ENCODE measurements at regions not wholly inside any gene's neighbourhood (a gene's known extent, or its start where the extent isn't known, plus 50 kb on each side); places are given as distances from the start of the nearest gene placed in this dataset.

GRCh38 chr7:21352540-21353387 is 75.1 kb upstream of the SP4 start:
- 80 to 83% methylated on average over 4 of the region's 4 CpGs for WGBS, 2 experiments
- no peak overlapping the region for H3K27ac ChIP-seq (ENCODE audit: insufficient read depth, low read depth, low read length, poor library complexity, severe bottlenecking)

GRCh38 chr7:21353388-21353780 is 74.5 kb upstream of the SP4 start:
- Histone ChIP-seq H3K36me3 (ENCODE audit: control insufficient read depth, insufficient read depth, low read length) (no peaks in the 10 kb centered on the region), H3K4me1 (ENCODE audit: control insufficient read depth, insufficient read depth, low read length) (no peaks in the 10 kb centered on the region), H3K9me3 (ENCODE audit: control insufficient read depth, low read length) (no peaks in the 10 kb centered on the region), H3K27me3 (ENCODE audit: control insufficient read depth, insufficient read depth, low read length, poor library complexity, severe bottlenecking) (no peaks in the 10 kb centered on the region), H3K27ac (ENCODE audit: insufficient read depth, low read depth, low read length, poor library complexity, severe bottlenecking) (no peak overlapping the region), H3K4me3 (ENCODE audit: insufficient read depth, low read depth, low read length) (no peak overlapping the region)
- 94 to 97% methylated on average over 4 of the region's 4 CpGs for WGBS, 2 experiments

More at GRCh38 chr7:21352540-21353387, 75.1 kb upstream of the SP4 start:
- Histone ChIP-seq H3K4me3 (ENCODE audit: insufficient read depth, low read depth, low read length) (no peak overlapping the region), H3K36me3 (ENCODE audit: control insufficient read depth, insufficient read depth, low read length) (no peaks in the 10 kb centered on the region), H3K27me3 (ENCODE audit: control insufficient read depth, insufficient read depth, low read length, poor library complexity, severe bottlenecking) (no peaks in the 10 kb centered on the region), H3K9me3 (ENCODE audit: control insufficient read depth, low read length) (no peaks in the 10 kb centered on the region), H3K4me1 (ENCODE audit: control insufficient read depth, insufficient read depth, low read length) (no peaks in the 10 kb centered on the region)

DNA sequence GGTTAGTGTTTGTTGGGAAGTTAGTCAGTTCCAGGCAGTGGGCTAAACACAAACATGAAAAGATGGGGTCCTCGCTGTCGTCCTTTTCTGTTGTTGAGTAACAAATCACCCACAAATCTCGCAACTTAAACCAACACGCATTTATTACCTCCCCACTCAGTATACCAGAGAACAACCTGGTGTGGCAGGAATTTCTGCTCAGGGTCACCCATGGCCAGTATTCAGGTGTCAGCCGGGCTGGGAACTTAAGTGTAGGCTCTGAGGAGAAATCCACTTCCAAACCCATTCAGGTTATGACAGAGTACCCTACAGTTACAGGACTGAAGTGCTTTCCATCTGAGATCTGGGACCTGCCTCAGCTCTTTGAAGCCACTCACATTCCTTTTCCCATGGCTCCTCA is 73.6 kb upstream of the SP4 start:
- Histone ChIP-seq H3K9me3 (ENCODE audit: control insufficient read depth, low read length) (no peaks in the 10 kb centered on the region), H3K4me1 (ENCODE audit: control insufficient read depth, insufficient read depth, low read length) (no peaks in the 10 kb centered on the region), H3K36me3 (ENCODE audit: control insufficient read depth, insufficient read depth, low read length) (no peaks in the 10 kb centered on the region), H3K27me3 (ENCODE audit: control insufficient read depth, insufficient read depth, low read length, poor library complexity, severe bottlenecking) (no peaks in the 10 kb centered on the region), H3K4me3 (ENCODE audit: insufficient read depth, low read depth, low read length) (no peak overlapping the region), H3K27ac (ENCODE audit: insufficient read depth, low read depth, low read length, poor library complexity, severe bottlenecking) (no peak overlapping the region)
- 94% methylated on average over 5 of the region's 5 CpGs for WGBS, 2 experiments

- Histone ChIP-seq H3K36me3 (ENCODE audit: control insufficient read depth, insufficient read depth, low read length) (no peaks in the 10 kb centered on the region), H3K4me1 (ENCODE audit: control insufficient read depth, insufficient read depth, low read length) (no peaks in the 10 kb centered on the region), H3K27me3 (ENCODE audit: control insufficient read depth, insufficient read depth, low read length, poor library complexity, severe bottlenecking) (no peaks in the 10 kb centered on the region), H3K27ac (ENCODE audit: insufficient read depth, low read depth, low read length, poor library complexity, severe bottlenecking) (no peak overlapping the region), H3K4me3 (ENCODE audit: insufficient read depth, low read depth, low read length) (no peak overlapping the region), H3K9me3 (ENCODE audit: control insufficient read depth, low read length) (no peaks in the 10 kb centered on the region)
- WGBS, 2 experiments: 95 to 97% methylated on average over 2 of the region's 2 CpGs
Observed at GRCh38 chr7:21355406-21355874, 72.4 kb upstream of the SP4 start.

DNA sequence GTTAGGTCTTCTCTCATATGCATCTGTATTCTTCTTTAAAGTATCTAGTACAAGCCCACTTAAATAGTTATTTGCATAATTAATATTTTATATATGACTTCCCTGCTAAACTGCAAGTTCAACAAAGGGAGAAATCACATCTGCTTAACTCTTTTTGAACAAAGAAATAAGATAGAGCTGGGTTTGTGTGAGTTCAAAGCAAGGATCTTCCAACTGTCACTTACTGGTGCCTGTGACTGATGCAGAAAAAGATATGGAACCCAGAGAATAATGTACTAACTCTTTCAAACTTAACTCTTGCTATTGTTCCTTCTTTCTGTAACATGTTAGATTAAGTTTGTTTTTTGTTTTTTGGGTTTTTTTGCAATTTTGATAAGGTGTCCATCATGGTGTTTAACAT is 71.3 kb upstream of the SP4 start:
- no peaks in the 10 kb centered on the region for H3K27me3 ChIP-seq (ENCODE audit: control insufficient read depth, insufficient read depth, low read length, poor library complexity, severe bottlenecking)
- H3K36me3 ChIP-seq (ENCODE audit: control insufficient read depth, insufficient read depth, low read length): no peaks in the 10 kb centered on the region
- no peaks in the 10 kb centered on the region for H3K4me1 ChIP-seq (ENCODE audit: control insufficient read depth, insufficient read depth, low read length)
- no peaks in the 10 kb centered on the region for H3K9me3 ChIP-seq (ENCODE audit: control insufficient read depth, low read length)
- H3K27ac ChIP-seq (ENCODE audit: insufficient read depth, low read depth, low read length, poor library complexity, severe bottlenecking): no peak overlapping the region
- H3K4me3 ChIP-seq (ENCODE audit: insufficient read depth, low read depth, low read length): no peak overlapping the region

DNA sequence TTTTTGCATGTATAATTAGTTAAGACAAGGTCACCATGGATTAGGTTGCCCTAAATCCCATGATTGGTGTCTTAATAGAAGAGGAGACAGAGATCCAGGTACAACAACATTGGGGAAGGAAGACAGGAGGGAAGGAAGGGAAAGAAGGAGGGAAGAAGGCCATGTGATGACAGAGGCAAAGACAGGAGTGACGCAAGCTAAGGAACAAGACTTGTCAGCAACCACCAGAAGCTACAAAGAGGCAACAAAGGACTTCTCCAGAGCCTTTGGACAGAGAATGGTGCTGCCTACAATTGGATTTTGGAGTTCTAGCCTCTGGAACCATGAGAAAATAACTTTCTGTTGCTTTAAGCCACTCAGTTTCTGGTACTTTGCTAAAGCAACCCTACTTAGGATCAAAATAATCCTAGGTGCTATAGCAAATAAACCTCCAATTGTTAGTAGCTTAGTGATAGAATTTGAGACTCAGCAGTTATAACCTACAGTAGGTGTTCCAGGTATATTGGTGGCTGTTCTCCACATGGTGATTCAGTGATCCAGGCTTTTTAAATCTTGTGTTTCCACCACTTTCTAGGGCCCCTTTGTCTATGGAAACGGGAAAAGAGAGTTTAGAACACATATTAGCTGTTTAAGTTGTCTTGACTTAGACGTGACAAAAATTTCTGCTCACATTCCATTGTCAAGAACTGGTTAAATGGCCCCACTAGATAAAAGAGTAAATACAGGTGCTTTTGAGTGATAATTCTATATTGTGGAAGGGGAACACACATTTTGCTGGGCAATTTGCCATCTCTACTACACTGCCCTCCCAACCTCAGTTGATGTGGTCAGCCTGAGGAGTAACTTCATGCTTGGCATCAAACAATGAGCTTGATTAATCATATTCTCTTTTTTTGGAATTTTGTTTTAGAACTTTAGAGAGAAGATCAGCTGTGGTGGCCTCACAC is 70.5 kb upstream of the SP4 start:
- H3K27me3 ChIP-seq (ENCODE audit: control insufficient read depth, insufficient read depth, low read length, poor library complexity, severe bottlenecking): no peaks in the 10 kb centered on the region
- no peaks in the 10 kb centered on the region for H3K9me3 ChIP-seq (ENCODE audit: control insufficient read depth, low read length)
- no peaks in the 10 kb centered on the region for H3K36me3 ChIP-seq (ENCODE audit: control insufficient read depth, insufficient read depth, low read length)
- no peak overlapping the region for H3K27ac ChIP-seq (ENCODE audit: insufficient read depth, low read depth, low read length, poor library complexity, severe bottlenecking)
- no peak overlapping the region for H3K4me3 ChIP-seq (ENCODE audit: insufficient read depth, low read depth, low read length)
- 89 to 92% methylated on average over 3 of the region's 3 CpGs for WGBS, 2 experiments
- H3K4me1 ChIP-seq (ENCODE audit: control insufficient read depth, insufficient read depth, low read length): no peaks in the 10 kb centered on the region

GRCh38 chr7:21358648-21359047 is 69.2 kb upstream of the SP4 start:
- WGBS, 2 experiments: 93 to 94% methylated on average over 5 of the region's 5 CpGs
- Histone ChIP-seq H3K27ac (ENCODE audit: insufficient read depth, low read depth, low read length, poor library complexity, severe bottlenecking) (no peak overlapping the region), H3K36me3 (ENCODE audit: control insufficient read depth, insufficient read depth, low read length) (no peaks in the 10 kb centered on the region)

DNA sequence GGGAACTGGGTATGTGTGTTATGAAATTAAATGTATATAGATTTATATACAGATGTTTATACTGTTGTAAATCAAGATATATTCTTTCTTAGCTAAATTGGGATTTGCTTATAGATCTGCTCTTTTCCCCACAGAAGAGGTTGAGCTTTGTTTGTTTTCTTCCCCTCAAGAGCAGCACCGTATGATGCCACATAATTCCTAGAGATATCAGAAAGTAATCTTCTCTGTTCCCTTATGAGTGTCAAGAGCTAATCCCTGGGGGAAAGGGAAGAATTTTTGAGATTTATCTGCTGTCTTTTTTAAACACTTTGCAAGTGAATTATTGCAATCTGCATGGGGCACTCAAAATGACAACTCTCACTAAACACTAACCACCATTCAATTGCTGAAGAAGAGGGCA is 68.7 kb upstream of the SP4 start:
- no peaks in the 10 kb centered on the region for H3K9me3 ChIP-seq (ENCODE audit: control insufficient read depth, low read length)
- H3K27me3 ChIP-seq (ENCODE audit: control insufficient read depth, insufficient read depth, low read length, poor library complexity, severe bottlenecking): no peaks in the 10 kb centered on the region
- no peaks in the 10 kb centered on the region for H3K36me3 ChIP-seq (ENCODE audit: control insufficient read depth, insufficient read depth, low read length)
- H3K4me1 ChIP-seq (ENCODE audit: control insufficient read depth, insufficient read depth, low read length): no peaks in the 10 kb centered on the region
- WGBS, 2 experiments: 78% methylated on average over 1 of the region's 1 CpG; no CpG with 5 or more reads in 1 of the 2 experiments
- no peak overlapping the region for H3K27ac ChIP-seq (ENCODE audit: insufficient read depth, low read depth, low read length, poor library complexity, severe bottlenecking)
- no peak overlapping the region for H3K4me3 ChIP-seq (ENCODE audit: insufficient read depth, low read depth, low read length)

More at GRCh38 chr7:21358648-21359047, 69.2 kb upstream of the SP4 start:
- no peak overlapping the region for H3K4me3 ChIP-seq (ENCODE audit: insufficient read depth, low read depth, low read length)
- H3K4me1 ChIP-seq (ENCODE audit: control insufficient read depth, insufficient read depth, low read length): no peaks in the 10 kb centered on the region
- H3K27me3 ChIP-seq (ENCODE audit: control insufficient read depth, insufficient read depth, low read length, poor library complexity, severe bottlenecking): no peaks in the 10 kb centered on the region
- no peaks in the 10 kb centered on the region for H3K9me3 ChIP-seq (ENCODE audit: control insufficient read depth, low read length)

- Histone ChIP-seq H3K27ac (ENCODE audit: insufficient read depth, low read depth, low read length, poor library complexity, severe bottlenecking) (no peak overlapping the region), H3K4me1 (ENCODE audit: control insufficient read depth, insufficient read depth, low read length) (no peaks in the 10 kb centered on the region), H3K9me3 (ENCODE audit: control insufficient read depth, low read length) (no peaks in the 10 kb centered on the region), H3K36me3 (ENCODE audit: control insufficient read depth, insufficient read depth, low read length) (no peaks in the 10 kb centered on the region), H3K4me3 (ENCODE audit: insufficient read depth, low read depth, low read length) (no peak overlapping the region), H3K27me3 (ENCODE audit: control insufficient read depth, insufficient read depth, low read length, poor library complexity, severe bottlenecking) (no peaks in the 10 kb centered on the region)
- 92 to 94% methylated on average over 4 of the region's 5 CpGs for WGBS, 2 experiments
Observed at GRCh38 chr7:21361413-21362125, 66.3 kb upstream of the SP4 start.
